GM18907 (cell line): ENCODE measurements at regions not wholly inside any gene's neighbourhood (a gene's known extent, or its start where the extent isn't known, plus 50 kb on each side); places are given as distances from the start of the nearest gene placed in this dataset.
"Not testable (repeated sequence)": the region's sequence is repeated elsewhere in the genome, so short reads cannot be mapped to it uniquely, and the experiment has no call there.

Experiments used
- ATAC-seq: cut with Tn5 transposase; IDR thresholded peaks from one replicate; pipeline ENCODE4 v1.9.1; 2021; ENCODE audit warnings: mild to moderate bottlenecking, moderate library complexity; ENCODE audit not compliant: unreplicated experiment

DNA sequence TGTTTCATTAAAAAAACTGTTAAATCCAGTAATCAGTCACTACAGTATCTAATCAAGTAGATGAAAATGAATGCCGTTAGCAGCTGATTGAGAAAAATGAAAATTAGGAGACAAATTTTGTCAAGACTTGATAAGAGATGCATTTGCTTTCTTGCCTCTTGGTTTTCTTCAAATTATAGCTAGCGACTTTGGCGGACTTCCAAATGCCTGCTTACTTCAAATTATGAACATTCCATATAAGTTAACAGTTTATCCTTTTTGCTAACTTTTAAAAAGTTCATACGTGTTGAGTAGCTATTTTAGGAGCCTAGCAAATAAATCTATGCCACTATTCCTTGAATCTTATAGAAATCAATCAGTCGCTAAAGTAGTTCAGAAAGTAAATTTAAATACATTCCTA is 58.8 kb downstream of the PPP4R3C start:
- no peak for ATAC-seq

DNA sequence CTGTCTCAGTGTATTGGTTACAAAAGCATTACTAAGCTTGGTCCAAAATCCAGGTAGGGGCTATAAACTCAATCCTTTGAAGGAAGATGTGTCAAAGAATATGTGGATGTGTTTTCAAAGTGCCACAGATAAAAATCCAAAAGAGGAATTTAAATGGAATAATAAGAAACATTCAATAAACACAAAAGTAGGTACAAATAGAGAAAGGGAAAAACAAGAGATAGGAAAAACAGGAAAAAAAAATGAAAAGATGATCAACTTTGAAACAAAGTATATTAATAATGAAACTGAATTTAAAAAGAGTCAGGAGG is 64.0 kb downstream of the PPP4R3C start:
- no peak for ATAC-seq

DNA sequence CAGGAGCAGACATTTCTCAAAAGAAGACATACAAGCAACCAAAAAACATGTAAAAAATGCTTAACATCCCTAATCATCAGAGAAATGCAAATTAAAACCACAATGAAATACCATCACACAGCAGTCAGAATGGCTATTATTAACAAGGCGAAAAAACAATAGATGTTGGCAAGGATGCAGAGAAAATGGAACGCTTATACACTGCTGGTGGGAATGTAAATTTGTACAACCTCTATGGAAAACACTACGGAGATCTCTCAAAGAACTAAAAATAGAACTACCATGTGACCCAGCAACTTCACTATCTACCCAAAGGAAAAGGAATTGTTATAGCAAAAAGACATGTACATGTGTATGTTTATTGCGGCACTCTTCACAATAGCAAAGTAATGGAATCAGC is 71.5 kb downstream of the PPP4R3C start:
- ATAC-seq, result no peak

DNA sequence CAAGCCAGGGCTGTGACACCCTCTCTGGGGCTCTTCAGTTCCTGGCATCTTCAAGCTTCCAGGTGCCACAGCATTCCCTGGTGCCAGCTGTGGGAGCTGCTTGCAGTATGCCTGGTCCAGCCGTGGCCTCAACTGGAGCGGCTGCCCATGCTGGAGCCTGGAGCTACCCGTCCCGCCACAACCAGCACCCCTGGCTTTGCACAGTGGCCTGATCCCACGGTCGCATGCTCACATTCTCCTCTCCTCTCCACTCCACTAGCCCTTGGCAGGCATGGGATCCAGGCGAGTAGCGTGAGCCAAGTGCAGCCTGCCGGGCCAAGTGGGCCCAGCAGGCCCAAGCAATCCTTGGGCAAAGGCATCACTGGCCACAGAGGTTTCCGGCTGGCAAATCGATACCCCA is 81.7 kb downstream of the PPP4R3C start:
- no peak for ATAC-seq

DNA sequence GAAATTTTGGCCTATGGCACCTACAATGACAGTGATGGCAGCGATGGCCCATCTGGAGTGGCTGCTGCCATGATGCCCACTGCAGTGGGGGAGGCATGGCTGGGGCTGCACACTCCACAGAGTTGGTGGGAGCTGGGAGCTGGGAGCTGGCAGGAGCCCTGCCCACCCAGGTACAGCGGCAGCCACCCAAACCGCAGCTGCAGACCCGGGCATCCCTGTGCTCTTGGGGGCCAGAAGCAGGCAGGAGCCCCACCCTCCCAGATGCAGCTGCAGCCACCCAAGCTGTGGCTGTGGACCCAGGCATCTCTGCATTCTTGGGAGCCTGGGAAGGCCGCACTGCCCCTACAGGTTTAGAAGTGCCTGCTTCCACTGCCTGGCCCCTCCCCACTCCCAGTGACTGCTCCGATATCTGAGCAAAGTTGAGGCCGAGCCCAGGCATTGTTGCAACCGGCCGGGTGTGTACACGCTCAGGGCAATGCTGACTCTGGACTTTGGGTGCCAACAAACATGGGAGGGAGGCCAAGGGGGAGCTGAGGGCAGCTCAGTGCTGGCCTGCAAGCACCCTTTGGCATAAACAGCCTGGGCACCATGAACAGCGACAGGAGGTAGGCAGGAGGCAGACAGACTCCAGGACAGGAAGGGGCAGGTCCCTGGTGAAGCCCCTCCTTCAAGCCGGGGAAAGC is 82.8 kb downstream of the PPP4R3C start:
- ATAC-seq, result no peak

DNA sequence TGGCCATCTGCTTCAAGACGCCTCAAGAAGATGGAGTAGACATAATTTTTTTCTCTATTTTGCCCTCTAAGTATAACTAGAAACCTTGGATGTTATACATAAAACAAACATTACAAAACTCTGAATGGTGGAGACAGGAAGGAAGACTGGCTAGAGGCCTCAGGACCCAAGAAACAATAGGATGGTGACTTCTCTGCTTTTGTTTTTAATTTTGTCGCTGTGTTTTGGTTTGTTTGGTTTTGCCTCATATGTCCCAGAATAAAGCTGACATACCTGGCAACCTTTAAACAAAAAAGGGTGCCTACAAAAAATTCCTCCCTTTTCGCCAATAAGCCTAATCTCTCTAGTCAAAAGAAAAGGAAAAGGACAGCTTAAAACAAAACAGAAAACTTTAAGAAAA is 109.1 kb downstream of the PPP4R3C start:
- ATAC-seq, result no peak

DNA sequence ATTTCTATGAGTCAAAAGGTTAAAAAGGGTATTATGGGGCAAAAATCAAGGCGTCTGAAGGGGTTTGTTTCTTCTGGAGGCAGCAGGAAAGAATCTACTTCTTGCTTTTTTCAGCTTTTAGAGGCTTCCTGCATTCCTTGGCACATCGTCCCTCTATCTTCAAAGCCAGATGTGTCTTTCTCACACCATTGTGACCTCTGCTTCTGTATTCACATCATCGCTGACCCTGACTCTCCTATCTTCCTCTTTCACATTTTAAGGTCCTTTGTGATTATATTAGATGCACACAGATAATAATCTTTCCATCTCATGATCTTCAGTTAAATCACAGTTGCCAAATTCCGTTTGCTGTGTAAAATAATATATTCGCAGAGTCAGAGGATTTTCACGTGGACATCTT is 112.7 kb downstream of the PPP4R3C start:
- ATAC-seq, result no peak

DNA sequence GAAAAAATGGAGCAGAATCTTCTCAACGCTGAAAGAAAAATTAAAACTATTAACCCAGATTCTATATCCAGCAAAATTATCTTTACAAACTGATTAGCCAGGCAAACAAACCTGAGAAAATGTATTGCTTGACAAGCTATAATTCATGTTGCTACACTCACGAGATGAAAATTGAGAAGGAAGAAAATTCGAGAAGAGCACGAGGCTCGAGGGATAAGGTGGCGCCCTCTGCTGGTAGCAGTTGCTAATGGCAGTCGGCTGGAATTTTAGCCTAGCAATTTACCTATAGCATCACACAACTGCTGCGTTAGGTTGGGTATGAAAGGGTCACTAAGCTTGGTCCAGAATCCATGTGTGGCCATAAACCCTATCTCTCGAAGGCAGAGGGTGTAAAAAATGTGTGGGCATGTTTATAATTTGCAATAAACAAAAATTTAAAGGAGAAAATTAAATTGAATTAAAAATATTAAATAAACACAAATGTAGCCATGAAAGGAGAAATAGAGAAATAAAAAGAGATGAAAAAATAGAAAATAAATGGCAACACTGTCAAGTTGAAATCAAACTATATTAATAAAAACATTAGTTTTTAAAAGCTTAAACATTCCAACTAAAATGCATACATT is 126.6 kb downstream of the PPP4R3C start:
- ATAC-seq, result peak; percentile 56

DNA sequence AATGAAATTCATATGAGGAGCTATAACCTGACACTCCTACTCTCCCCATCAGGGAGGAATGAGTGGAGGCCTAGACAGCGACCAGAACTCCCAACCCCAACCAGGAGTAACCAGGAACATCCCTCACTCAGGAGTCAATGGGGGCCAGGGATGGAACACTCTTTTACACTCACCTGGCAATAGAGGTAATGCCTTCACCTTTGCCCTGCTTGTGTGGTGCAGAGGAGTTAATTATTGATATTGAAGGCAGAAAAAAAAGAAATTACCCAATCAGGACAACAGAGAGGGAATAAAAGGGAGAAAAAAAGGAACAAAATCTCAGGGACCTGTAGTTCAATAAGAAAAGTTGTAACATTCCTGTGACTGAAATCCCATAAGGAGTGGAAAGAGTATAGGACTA is 141.5 kb downstream of the PPP4R3C start:
- no peak for ATAC-seq

DNA sequence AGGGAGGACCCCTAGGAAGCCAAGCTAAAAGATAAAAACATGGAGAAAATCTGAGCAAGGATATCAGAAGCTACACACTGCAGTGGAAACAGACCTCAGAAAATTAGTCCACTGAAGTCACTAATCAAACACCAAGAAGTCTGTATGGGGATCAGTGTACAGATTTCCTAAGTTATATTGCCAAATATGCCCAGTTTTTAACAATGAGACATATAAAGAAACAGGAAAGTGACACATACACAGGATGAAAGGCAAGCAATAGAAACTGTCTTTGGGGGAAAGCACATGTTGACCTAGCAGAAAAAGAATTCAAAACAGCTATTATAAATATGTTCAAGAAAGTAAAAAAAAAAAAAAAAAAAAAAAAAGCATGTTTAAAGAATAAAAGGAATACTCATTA is 153.7 kb downstream of the PPP4R3C start:
- ATAC-seq, result no peak

DNA sequence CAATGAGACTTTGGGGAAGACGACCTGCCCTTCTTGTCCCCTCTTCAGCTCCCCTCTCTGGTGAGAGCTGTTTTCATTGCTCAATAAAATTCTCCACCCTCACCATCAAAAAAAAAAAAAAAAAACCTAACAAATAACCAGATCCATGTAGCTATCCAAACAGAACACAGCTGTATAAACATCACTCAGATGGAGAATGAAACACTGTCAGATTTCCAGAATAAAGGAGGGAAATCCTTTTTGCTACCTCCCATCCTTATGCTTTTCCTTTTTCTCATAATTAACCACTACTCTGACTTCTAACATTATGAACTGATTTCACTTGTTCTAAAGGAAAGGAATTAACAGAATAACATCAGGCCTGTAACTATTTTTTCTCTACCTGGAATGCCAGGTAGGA is 155.6 kb downstream of the PPP4R3C start:
- no peak for ATAC-seq

DNA sequence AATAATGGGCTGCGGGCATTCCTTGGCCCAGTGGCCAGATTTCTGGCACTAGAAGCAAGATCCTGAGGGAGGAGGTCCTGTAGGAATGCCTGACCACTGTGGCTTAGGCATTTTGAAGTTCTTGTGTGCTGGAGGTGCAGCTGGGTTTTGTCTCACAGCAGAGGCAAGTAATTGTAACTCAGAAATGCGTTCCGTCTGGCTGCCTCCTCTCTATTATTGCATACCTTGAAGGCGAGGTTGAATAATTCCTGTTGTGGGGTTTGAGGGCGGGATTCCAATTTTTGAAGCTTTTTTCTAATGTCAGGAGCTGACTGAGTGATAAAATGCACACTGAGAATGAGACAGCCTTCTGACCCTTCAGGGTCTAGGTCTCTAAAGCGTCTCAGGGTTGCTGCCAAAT is 170.6 kb downstream of the PPP4R3C start:
- not testable (repeated sequence) for ATAC-seq

DNA sequence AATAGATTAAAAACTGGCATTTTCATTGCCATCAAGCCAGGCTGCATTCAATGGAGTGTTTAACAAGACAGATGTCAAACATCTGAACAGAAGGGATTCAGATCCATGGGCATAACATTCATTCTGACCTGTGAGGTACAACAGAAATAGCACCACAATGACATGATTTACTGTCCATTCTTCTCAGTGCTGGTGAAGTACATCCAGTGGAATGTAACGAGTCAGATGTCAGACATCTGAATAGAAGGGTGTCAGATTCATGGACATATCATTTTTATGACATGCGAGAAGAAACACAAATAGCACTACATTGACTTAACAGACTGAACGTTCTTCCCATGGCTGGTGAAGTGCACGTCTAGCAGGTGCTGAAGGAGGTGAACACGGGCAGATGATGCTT is 186.4 kb downstream of the PPP4R3C start:
- no peak for ATAC-seq

DNA sequence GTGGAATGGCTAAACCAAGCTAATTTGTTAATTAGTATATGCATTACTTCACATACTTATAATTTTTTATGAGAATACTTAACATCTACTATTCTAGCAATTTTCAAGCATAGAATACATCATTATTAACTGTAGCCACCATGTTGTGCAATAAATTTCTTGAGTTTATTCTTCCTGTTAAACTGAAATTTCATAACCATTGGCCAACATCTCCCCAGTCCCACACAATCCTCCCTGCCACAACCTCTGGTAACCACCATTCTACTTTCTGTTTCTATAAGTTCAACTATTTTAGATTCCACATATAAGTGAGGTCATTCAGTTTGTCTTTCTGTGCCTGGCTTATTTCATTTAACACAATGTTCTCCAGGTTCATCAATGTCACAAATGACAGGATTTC is 208.5 kb downstream of the PPP4R3C start:
- no peak for ATAC-seq

DNA sequence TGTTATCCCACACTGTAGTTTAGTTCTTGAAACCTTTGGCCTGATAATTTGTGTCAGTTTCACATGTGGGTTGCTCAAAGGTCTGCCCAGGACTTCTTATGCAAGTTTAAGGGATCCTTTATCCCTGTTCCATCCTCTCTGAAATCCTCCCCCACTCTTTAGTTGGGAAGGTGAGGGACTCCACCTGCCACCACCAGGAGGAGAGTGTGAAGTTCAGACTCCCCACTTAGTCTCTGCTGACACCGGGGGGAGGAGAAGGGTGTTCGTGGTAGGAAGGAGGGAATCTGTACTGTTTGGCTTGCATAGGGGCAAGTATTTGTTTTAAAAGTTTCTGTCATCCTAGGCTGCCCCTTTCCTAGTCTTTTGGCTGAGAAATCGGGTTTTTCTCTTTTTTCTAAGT is 211.8 kb downstream of the PPP4R3C start:
- ATAC-seq, result no peak

DNA sequence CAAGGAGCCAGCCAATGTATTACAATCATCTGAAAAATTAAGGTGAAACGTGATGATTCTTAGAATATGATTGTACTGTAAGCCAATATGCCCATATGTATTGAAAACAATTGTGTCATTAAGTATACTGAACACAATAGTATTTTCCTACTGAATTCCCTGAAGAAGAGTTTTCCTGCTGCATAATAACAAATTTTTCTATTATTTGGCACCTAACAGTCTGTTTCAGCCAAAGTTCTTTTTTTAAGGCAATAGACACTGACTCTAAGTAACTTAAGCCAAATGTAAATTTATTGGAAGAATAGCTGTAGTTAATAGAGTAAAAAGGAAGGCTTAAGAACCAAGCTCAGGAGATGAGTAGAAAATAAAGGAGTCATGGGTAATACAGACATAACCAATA is 220.6 kb downstream of the PPP4R3C start:
- no peak for ATAC-seq

DNA sequence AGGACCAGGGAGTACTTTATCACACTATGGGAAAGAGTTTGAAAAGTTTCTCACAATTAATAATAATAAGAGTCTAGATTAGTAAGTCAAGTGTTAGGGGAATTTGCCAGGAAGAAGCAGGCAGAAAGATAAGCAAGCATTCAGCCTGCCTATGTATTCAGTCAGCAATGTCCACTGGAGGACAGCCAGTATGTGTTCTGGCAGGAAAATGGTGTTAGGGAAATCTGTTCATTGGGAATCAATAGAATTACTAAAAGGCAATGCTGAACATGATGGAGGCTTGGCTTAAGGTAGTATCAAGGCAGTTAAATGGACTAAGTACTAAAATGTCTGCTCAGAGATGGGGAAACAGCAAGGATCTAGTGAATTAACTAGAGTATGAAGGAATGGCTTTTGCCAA is 221.2 kb downstream of the PPP4R3C start:
- ATAC-seq, result no peak

DNA sequence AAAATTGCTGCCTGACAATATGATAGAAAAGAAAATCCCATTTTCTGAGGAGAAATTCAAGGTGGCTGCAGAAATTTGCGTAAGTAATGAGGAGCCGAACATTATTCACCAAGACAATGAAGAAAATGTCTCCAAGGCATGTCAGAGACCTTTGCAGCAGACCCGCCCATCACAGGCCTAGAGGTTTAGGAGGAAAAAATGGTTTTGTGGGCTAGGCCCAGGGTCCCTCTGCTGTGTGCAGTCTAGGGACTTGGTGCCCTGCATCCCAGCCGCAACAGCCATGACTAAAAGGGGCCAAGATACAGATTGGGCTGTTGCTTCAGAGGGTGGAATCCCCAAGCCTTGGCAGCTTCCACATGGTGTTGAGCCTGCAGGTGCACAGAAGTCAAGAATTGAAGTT is 223.1 kb downstream of the PPP4R3C start:
- ATAC-seq, result not testable (repeated sequence)

DNA sequence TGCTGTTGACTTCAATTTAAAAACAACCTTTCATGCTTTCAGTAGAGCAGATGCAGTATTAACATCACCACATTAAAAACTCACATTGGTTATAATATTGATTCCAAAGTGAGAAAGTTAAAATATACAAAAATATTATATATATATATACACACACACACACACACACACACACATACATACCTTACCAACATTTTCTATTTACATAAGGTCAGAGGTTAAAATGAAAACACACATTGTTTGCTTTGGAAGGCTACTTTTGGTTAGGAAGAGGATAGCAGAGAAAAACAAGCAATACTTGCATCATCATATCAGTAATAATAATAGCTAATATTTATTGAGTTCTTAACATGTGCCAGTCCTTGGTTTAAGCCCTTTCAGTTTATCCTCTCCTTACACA is 226.5 kb downstream of the PPP4R3C start:
- no peak for ATAC-seq

DNA sequence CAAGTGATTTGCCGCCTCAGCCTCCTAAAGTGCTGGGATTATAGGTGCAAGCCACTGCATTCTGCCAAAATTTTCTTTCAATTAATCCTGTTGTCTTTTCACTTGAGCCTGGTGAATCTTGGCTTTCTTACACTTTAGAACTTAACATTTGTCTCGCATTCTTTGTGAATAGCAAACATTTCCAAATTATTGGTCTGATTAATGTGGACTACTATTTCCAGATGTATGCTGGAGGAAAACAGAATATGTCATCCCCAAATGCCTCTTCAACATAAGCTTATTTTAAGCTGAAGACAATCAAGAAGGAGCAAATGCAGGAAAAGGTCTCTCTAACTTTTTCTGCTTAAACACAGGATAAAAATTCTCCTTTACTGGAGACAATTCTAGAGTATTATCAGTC is 233.4 kb downstream of the PPP4R3C start:
- ATAC-seq, result no peak

DNA sequence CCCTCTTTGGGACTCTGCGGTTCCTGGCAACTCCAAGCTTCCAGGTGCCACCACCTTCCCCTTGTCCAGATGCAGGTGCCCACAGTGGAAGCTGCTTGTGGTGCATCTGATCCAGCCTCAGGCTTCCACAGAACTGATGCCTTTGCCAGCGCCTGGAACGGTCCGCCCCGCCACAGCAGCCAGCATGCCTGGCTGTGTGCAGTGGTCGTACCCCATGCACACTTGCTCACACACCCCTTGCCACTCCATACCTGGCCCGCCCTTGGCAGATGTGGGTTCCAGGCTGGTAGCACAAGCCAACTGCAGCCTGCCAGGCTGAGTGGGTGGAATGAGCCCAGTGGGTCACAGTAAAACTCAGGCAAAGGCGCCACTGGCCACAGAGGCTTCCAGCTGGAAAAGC is 240.5 kb downstream of the PPP4R3C start:
- ATAC-seq, result no peak

DNA sequence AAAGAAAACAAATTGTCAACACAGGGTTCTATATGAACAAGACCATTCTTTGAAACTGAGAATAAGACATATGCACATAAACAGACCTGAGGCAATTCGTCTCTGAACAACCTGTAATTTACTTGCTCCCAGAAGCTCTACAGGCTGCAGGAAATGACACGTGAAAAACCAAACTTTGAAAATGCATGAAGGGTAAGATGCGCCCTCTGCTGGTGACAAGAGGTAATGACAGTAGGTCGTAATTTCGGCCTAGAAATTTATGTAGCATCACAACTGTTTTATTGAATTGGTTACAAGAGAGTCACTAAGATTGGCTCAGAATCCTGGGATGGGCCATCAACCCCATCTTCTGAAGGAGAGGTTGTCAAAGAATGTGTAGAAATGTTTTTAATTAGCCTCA is 276.5 kb downstream of the PPP4R3C start:
- no peak for ATAC-seq

DNA sequence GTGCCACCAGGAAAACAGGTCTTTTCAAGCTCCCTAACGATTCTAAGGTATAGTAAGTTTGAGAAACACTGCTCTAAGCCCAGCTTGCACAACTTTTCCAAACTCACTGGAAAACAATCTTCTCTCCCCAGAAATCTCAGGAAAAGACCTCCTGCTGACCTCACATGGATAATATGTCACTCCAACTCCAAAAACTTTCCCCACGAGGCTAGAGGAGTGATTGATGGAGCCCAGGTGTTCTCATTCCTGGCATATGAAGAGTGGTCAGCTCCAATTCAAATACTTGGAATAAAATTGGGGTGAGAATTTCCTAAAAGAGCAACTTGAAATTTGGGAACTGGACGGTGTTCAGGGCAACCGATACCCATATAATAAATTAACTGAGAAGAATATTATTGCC is 299.9 kb downstream of the PPP4R3C start:
- no peak for ATAC-seq
